Heart left ventricle (tissue), 16 donors: ENCODE measurements at regions not wholly inside any gene's neighbourhood (a gene's known extent, or its start where the extent isn't known, plus 50 kb on each side); places are given as distances from the start of the nearest gene placed in this dataset.

Experiments
- ATAC-seq, 4 donors: fragments of 200-7000 bp; cut with Tn5 transposase; one replicate each; pipeline ENCODE4 v1.9.1; 2020 to 2022; ENCODE audit warnings: moderate library complexity in 4 of 4, mild to moderate bottlenecking in 3 of 4, moderate number of reproducible peaks in 1 of 4
- DNase-seq, 5 donors: peaks; one replicate each; pipeline ENCODE4 v3.0.0-alpha.2; 2020
- H3K27ac ChIP-seq, 12 donors: fragments of 200-600 bp; sonication (generic) in 4 of 12; one replicate each; pipeline versions ENCODE4 v1.5.0 to v1.8.0; 2016 to 2022; ENCODE audit warnings: mild to moderate bottlenecking in 2 of 12
- H3K27me3 ChIP-seq, 9 donors: fragments of 200-600 bp; sonication (generic) in 2 of 9; one replicate each; pipeline versions ENCODE4 v1.5.1 to v1.8.0; 2016 to 2022; ENCODE audit warnings: mild to moderate bottlenecking in 3 of 9
- H3K36me3 ChIP-seq, 9 donors: fragments of 200-600 bp; sonication (generic) in 2 of 9; one replicate each; pipeline versions ENCODE4 v1.5.0 to v1.8.0; 2018 to 2022; ENCODE audit warnings: mild to moderate bottlenecking in 2 of 9
- H3K4me1 ChIP-seq, 12 donors: fragments of 200-600 bp; sonication (generic) in 4 of 12; one replicate each; pipeline versions ENCODE4 v1.5.0 to v1.8.0; 2016 to 2022; ENCODE audit warnings: mild to moderate bottlenecking in 3 of 12
- H3K4me3 ChIP-seq, 12 donors: fragments of 200-600 bp; sonication (generic) in 4 of 12; one replicate each; pipeline versions ENCODE4 v1.5.0 to v1.8.0; 2017 to 2022; ENCODE audit warnings: mild to moderate bottlenecking in 9 of 12, moderate library complexity in 4 of 12
- H3K9me3 ChIP-seq, 12 donors: fragments of 200-600 bp; sonication (generic) in 4 of 12; one replicate each; pipeline versions ENCODE4 v1.5.0 to v1.8.0; 2016 to 2022; ENCODE audit warnings: mild to moderate bottlenecking in 1 of 12
- POLR2A ChIP-seq, 2 donors: fragments of 450-650 bp; IDR thresholded peaks; one replicate each; pipeline ENCODE4 v1.6.1; 2017; ENCODE audit warnings: antibody characterized with exemption in 2 of 2, mild to moderate bottlenecking in 2 of 2, moderate library complexity in 2 of 2
- WGBS, 4 donors: extraction: QIAGEN DNeasy Blood & Tissue Kit in 2 of 4; methylation state at CpG; one replicate each; pipeline versions ENCODE4 v1.1.5 to v1.1.7; 2013 to 2018; 5-methylcytosine and 5-hydroxymethylcytosine counted together
- intact Hi-C, 10 donors: fragments of 100-400 bp; cut with DNase I; formaldehyde crosslinking; loops; one replicate each; pipeline versions ENCODE4 v1.11.1 to v1.14.2; 2022
- TF ChIP-seq, protein P1 (sequence below), 12 donors: fragments of 200-600 bp; sonication (generic) in 4 of 12; IDR thresholded peaks; one replicate each; pipeline versions ENCODE4 v1.5.0 to v1.8.0; 2018 to 2022; ENCODE audit warnings: antibody characterized with exemption in 12 of 12, mild to moderate bottlenecking in 5 of 12
- donor health status: ischemic (EF 13 %, LVEDD 7.1; RV severe dilation, severe dysfunction).
- donor health status: healthy with polysubstance abuse.
- donor health status: DM: no; HTN: yes; CAD: no.
- donor health status: DM: no; HTN: no; CAD: no.
- donor health status: ischemic (EF 25% LVEDD 6.9; RV normal size, moderate dysfunction).
- donor health status: ischemic (EF 25% LVEDD 5.7; RV mildly dilated, moderate dysfunction).
- donor health status: healthy.
- donor health status: DM: yes; HTN: yes; CAD: no.
- donor health status: ischemic (EF 35%, LVEDD 5.7; RV mildly dilated, moderate dysfunction).
- donor health status: nonischemic (EF 11% LVEDD 7.7; RV severe dilation, severe dysfunction).
- donor health status: DM: yes; HTN: yes; CAD: no.
- donor health status: PGD.
- donor health status: ischemic (EF 29% LVEDD 5.4; RV normal size, mild dysfunction).
- donor health status: nonischemic (EF 23%, LVEDD 6.1; RV moderate dilation, normal function).

DNA sequence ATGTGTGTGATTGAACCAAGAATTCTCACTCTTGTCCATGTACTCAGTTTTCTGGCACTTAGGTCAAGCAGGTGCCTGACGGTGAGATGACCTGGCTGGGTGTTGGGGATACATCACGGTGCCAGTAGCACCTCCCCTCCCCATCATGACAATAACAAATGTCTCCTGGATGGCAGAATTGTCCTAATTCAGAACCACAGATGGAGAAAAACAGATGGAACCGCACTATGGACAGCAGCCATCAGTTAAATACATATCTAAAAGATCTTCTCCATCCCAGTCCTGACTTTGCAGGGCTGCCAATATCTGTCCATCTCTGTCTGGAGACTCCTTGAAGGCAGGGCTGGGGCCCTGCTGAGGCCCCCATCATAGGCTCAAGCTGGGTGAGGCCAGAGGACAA lies 126.9 kb downstream of the PTPRS start:
- no peak for TF ChIP-seq POLR2A (IDR thresholded peaks at IDR 0.05)
- TF ChIP-seq, protein P1, sequence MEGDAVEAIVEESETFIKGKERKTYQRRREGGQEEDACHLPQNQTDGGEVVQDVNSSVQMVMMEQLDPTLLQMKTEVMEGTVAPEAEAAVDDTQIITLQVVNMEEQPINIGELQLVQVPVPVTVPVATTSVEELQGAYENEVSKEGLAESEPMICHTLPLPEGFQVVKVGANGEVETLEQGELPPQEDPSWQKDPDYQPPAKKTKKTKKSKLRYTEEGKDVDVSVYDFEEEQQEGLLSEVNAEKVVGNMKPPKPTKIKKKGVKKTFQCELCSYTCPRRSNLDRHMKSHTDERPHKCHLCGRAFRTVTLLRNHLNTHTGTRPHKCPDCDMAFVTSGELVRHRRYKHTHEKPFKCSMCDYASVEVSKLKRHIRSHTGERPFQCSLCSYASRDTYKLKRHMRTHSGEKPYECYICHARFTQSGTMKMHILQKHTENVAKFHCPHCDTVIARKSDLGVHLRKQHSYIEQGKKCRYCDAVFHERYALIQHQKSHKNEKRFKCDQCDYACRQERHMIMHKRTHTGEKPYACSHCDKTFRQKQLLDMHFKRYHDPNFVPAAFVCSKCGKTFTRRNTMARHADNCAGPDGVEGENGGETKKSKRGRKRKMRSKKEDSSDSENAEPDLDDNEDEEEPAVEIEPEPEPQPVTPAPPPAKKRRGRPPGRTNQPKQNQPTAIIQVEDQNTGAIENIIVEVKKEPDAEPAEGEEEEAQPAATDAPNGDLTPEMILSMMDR (IDR thresholded peaks at IDR 0.05): no peak
- peaks cover 5 to 97% (median 67%) of the 10 kb centered on the region in 9 donors for H3K36me3 ChIP-seq
- H3K4me1 ChIP-seq: no peaks in the 10 kb centered on the region
- no peaks in the 10 kb centered on the region for H3K9me3 ChIP-seq
- ATAC-seq (no peak), DNase-seq (no peak)
- no peaks in the 10 kb centered on the region for H3K27me3 ChIP-seq
- no peak overlapping the region for H3K27ac ChIP-seq
- WGBS, 4 donors: 92 to 95% (median 94%) methylated on average over 3 of the region's 3 CpGs
- H3K4me3 ChIP-seq: no peak overlapping the region
- intact Hi-C loops: no loop called here

DNA sequence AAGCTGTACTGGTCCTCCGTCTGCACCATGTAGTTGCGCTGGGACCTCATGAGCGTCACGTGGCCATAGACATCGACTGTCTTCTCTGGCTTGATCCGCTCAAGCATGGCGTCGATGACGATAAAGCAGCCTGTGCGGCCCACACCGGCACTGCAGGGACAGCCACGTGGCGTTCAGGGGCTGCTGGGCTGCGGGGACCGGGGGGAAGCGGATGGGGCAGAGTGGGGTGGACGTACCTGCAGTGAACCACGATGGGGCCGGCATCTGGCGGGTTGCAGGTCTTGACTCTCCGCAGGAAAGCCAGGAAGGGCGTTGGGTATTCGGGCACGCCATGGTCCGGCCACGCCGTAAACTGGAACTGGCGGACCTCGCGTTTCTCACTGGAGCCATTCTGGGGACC lies 128.5 kb downstream of the PTPRS start:
- H3K4me1 ChIP-seq: no peaks in the 10 kb centered on the region
- intact Hi-C loops: no loop called here
- 90 to 98% (median 97%) methylated on average over 30 of the region's 30 CpGs for WGBS, 4 donors

DNA sequence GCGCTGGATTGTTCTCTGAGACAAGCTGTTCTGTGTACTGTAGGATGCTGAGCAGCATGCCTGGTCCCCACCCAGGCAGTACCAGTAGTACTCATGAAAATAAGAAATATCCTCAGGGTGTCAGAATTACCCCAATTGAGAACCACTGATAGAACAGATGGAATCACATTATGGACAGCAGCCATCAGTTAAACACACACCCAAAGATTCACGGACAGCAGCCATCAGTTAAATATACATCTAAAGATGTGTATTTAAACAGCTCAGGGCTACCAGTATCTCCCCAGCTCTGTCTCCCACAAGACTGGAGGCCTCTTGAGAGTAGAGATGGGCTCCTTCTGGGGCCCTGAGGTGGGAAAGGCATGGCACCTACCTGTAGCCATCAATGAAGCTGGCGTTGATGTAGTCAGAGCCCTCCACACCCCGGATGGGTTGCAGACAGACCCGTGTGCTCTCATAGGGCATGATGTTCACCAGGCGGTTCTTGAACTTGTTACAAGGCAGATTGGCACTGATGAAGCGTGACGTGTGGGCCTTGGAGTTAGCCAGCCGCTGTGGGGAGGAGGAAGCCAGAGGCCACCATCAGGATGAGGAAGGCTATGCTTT lies 129.3 kb downstream of the PTPRS start:
- intact Hi-C loops: no loop called here

More for the DNA sequence above, 128.5 kb downstream of the PTPRS start:
- Histone ChIP-seq H3K4me3 (no peak overlapping the region), H3K9me3 (no peaks in the 10 kb centered on the region), H3K27ac (no peak overlapping the region), H3K36me3 (peaks cover 5 to 97% (median 59%) of the 10 kb centered on the region in 9 donors), H3K27me3 (no peaks in the 10 kb centered on the region)
- ATAC-seq (no peak), DNase-seq (no peak)
- TF ChIP-seq POLR2A (IDR thresholded peaks at IDR 0.05): no peak
- TF ChIP-seq, protein P1 (IDR thresholded peaks at IDR 0.05): no peak

DNA sequence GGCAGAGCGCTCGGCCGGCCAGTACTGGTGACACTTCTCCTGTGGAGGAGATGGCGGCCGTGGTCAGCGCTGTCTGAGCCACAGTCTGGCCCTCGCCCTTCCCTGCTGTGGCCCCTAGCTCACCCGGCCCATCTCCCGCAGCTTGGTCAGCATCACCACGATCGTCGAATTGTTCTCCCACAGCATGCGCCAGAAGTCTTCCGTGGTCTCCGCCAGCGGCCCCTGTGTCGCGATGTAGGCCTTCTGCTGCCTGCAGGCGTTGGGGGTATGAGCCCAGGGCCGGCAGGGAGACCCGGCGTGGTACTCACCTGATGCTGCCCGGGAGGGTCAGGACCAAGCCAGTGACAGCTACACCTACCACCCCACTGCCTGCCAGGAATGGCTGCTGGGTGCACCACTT lies 130.1 kb downstream of the PTPRS start:
- Histone ChIP-seq H3K27me3 (no peaks in the 10 kb centered on the region), H3K9me3 (no peaks in the 10 kb centered on the region), H3K4me3 (no peak overlapping the region), H3K4me1 (no peaks in the 10 kb centered on the region), H3K27ac (no peak overlapping the region), H3K36me3 (peaks cover 5 to 90% (median 50%) of the 10 kb centered on the region in 9 donors)
- 92 to 98% (median 96%) methylated on average over 19 to 23 of the region's 23 CpGs for WGBS, 4 donors
- intact Hi-C loops: no loop called here
- no peak for ATAC-seq
- no peak for DNase-seq
- TF ChIP-seq POLR2A (IDR thresholded peaks at IDR 0.05): no peak
- TF ChIP-seq, protein P1 (IDR thresholded peaks at IDR 0.05): no peak

More for the DNA sequence above, 129.3 kb downstream of the PTPRS start:
- 96 to 99% (median 97%) methylated on average over 9 of the region's 9 CpGs for WGBS, 4 donors
- TF ChIP-seq POLR2A (IDR thresholded peaks at IDR 0.05): no peak
- TF ChIP-seq, protein P1 (IDR thresholded peaks at IDR 0.05): no peak
- Histone ChIP-seq H3K4me1 (no peaks in the 10 kb centered on the region), H3K4me3 (no peak overlapping the region), H3K9me3 (no peaks in the 10 kb centered on the region), H3K36me3 (peaks cover 5 to 90% (median 55%) of the 10 kb centered on the region in 9 donors), H3K27me3 (no peaks in the 10 kb centered on the region), H3K27ac (no peak overlapping the region)
- no peak for DNase-seq
- no peak for ATAC-seq
